B cell (primary cell): ENCODE measurements at regions not wholly inside any gene's neighbourhood (a gene's known extent, or its start where the extent isn't known, plus 50 kb on each side); places are given as distances from the start of the nearest gene placed in this dataset.

ENCODE experiments used
- ATAC-seq: fragments of 200-7000 bp; cut with Tn5 transposase; one replicate; pipeline ENCODE4 v1.10.0; 2021; ENCODE audit warnings: low read depth, mild to moderate bottlenecking, moderate number of reproducible peaks, moderate library complexity
- CTCF ChIA-PET: fragments of 350-600 bp; sonication (Branson Sonifier 250); formaldehyde crosslinking; loops from one replicate; lab custom pipeline; 2021; ENCODE audit warnings: antibody characterized with exemption, inconsistent platforms; lab: Charles Lee
- POLR2A ChIA-PET: fragments of 350-600 bp; sonication (Branson Sonifier 250); formaldehyde crosslinking; loops from one replicate; lab custom pipeline; 2021; ENCODE audit warnings: antibody characterized with exemption; lab: Charles Lee
- DNase-seq: peaks from one replicate; pipeline ENCODE4 v3.0.0; 2013
- H2AFZ ChIP-seq: 2 replicates; pipeline ENCODE4 v1.6.1; 2012; ENCODE audit warnings: mild to moderate bottlenecking, low read depth, low read length; ENCODE audit not compliant: insufficient read depth, poor library complexity, severe bottlenecking
- H3K27ac ChIP-seq, 2 donors: 1 replicate in 1 of 2; 2 replicates in 1 of 2; pipeline ENCODE4 v1.5.1; 2012 to 2013; ENCODE audit warnings: low read length in 2 of 2, mild to moderate bottlenecking in 2 of 2, moderate library complexity in 1 of 2
- H3K27me3 ChIP-seq, 4 experiments: fragments of 200-600 bp in 1 of 4; sonication (generic) in 1 of 4; replicated peaks in 1 of 4; 1 replicate in 2 of 4; 2 replicates in 2 of 4; pipeline versions ENCODE4 v1.6.1 to v1.7.0; 2013 to 2016; ENCODE audit warnings: low read length in 3 of 4, mild to moderate bottlenecking in 2 of 4, mixed read lengths in 1 of 4, moderate library complexity in 1 of 4; ENCODE audit not compliant: insufficient read depth in 4 of 4, control insufficient read depth in 3 of 4; ENCODE audit errors: control extremely low read depth in 1 of 4
- H3K36me3 ChIP-seq, 2 experiments: replicated peaks in 1 of 2; 1 replicate in 1 of 2; 2 replicates in 1 of 2; pipeline versions ENCODE4 v1.6.1 to v1.7.1; 2013; ENCODE audit warnings: low read length in 1 of 2; ENCODE audit not compliant: insufficient read depth in 2 of 2, control insufficient read depth in 1 of 2; ENCODE audit errors: control extremely low read depth in 1 of 2, extremely low read depth in 1 of 2
- H3K4me1 ChIP-seq, 2 donors: fragments of 200-600 bp in 1 of 2; sonication (generic) in 1 of 2; 1 replicate in 1 of 2; 2 replicates in 1 of 2; pipeline versions ENCODE4 v1.5.1 to v1.6.1; 2013 to 2017; ENCODE audit warnings: low read length in 2 of 2; ENCODE audit not compliant: control insufficient read depth in 2 of 2, insufficient read depth in 2 of 2
- H3K4me2 ChIP-seq: replicated peaks from 2 replicates; pipeline ENCODE3; 2012; ENCODE audit warnings: mild to moderate bottlenecking, low read depth, low read length; ENCODE audit not compliant: poor library complexity, severe bottlenecking
- H3K4me3 ChIP-seq, 5 experiments: fragments of 200-600 bp in 1 of 5; sonication (generic) in 1 of 5; 1 replicate in 3 of 5; 2 replicates in 2 of 5; pipeline versions ENCODE4 v1.5.1 to v1.7.0; 2011 to 2016; ENCODE audit warnings: low read length in 4 of 5, mild to moderate bottlenecking in 4 of 5, low read depth in 2 of 5, control low read depth in 1 of 5, moderate library complexity in 1 of 5; ENCODE audit not compliant: insufficient read depth in 1 of 5; ENCODE audit errors: control extremely low read depth in 1 of 5, extremely low read depth in 1 of 5
- H3K79me2 ChIP-seq: fragments of 200-600 bp; sonication (generic); one replicate; pipeline ENCODE4 v1.6.0; 2016; ENCODE audit warnings: low read length; ENCODE audit not compliant: control insufficient read depth, insufficient read depth
- H3K9ac ChIP-seq: fragments of 200-600 bp; sonication (generic); 2 replicates; pipeline ENCODE4 v1.6.1; 2017; ENCODE audit warnings: mild to moderate bottlenecking, low read length, moderate library complexity
- H3K9me3 ChIP-seq, 3 donors: one replicate each; pipeline versions ENCODE4 v1.6.1 to v1.7.1; 2013; ENCODE audit warnings: low read length in 2 of 3; ENCODE audit not compliant: control insufficient read depth in 2 of 3, insufficient read depth in 1 of 3; ENCODE audit errors: control extremely low read depth in 1 of 3
- H4K20me1 ChIP-seq: 2 replicates; pipeline ENCODE4 v1.6.0; 2012; ENCODE audit warnings: mild to moderate bottlenecking, low read length; ENCODE audit not compliant: insufficient read depth, control insufficient read depth, poor library complexity, severe bottlenecking
- H3K27ac Mint-ChIP-seq: one replicate; pipeline ENCODE4 v1.8.0; 2021; ENCODE audit warnings: mixed read lengths
- H3K27me3 Mint-ChIP-seq: one replicate; pipeline ENCODE4 v1.8.0; 2021; ENCODE audit warnings: mixed read lengths
- H3K4me1 Mint-ChIP-seq: one replicate; pipeline ENCODE4 v1.8.0; 2021; ENCODE audit warnings: mixed read lengths
- H3K4me3 Mint-ChIP-seq: one replicate; pipeline ENCODE4 v1.8.0; 2021; ENCODE audit warnings: mixed read lengths
- H3K9me3 Mint-ChIP-seq: one replicate; pipeline ENCODE4 v1.8.0; 2022; ENCODE audit warnings: mixed read lengths; ENCODE audit not compliant: insufficient read depth
- CTCF ChIP-seq: fragments of 200-600 bp; IDR thresholded peaks from one replicate; pipeline ENCODE4 v1.8.0; 2022; ENCODE audit warnings: antibody characterized with exemption, mild to moderate bottlenecking
- WGBS: methylation state at CpG from one replicate; pipeline ENCODE4 v1.1.5; 2013; ENCODE audit warnings: missing lambda C conversion rate; ENCODE audit not compliant: insufficient coverage; 5-methylcytosine and 5-hydroxymethylcytosine counted together
- intact Hi-C: fragments of 100-400 bp; cut with micrococcal nuclease; formaldehyde crosslinking; loops from one replicate; pipeline ENCODE4 v1.10.0; 2022

- Histone ChIP-seq H3K79me2 (no peaks in the 10 kb centered on the region), H3K36me3 (no peaks in the 10 kb centered on the region), H3K4me1 (no peaks in the 10 kb centered on the region), H3K4me3 (no peak overlapping the region), H3K4me2 (no peak overlapping the region), H3K27ac (no peak overlapping the region), H2AFZ (no peak overlapping the region), H3K9ac (no peak overlapping the region), H3K27me3 (no peaks in the 10 kb centered on the region), H4K20me1 (no peaks in the 10 kb centered on the region), H3K9me3 (no peaks in the 10 kb centered on the region)
- CTCF ChIA-PET: no interaction called here
- Mint-ChIP-seq H3K4me1 (no peaks in the 10 kb centered on the region), H3K27ac (no peak overlapping the region), H3K4me3 (no peak overlapping the region), H3K9me3 (peaks cover 2% of the 10 kb centered on the region), H3K27me3 (no peaks in the 10 kb centered on the region)
- intact Hi-C loops: no loop called here
- no peak for DNase-seq
- ATAC-seq: no peak
- no peak for TF ChIP-seq CTCF
- POLR2A ChIA-PET: no interaction called here
- WGBS: 71% methylated on average over 1 of the region's 1 CpG
Measured at GRCh38 chr3:190220362-190220761, 99.7 kb upstream of the P3H2 start.

- H3K4me3 ChIP-seq: no peak overlapping the region
- no peak overlapping the region for H2AFZ ChIP-seq
- WGBS: 84% methylated on average over 2 of the region's 3 CpGs
- H3K27me3 ChIP-seq: no peaks in the 10 kb centered on the region
- no peaks in the 10 kb centered on the region for H3K36me3 ChIP-seq
- H3K9ac ChIP-seq: no peak overlapping the region
- H3K4me1 ChIP-seq: no peaks in the 10 kb centered on the region
- no peak overlapping the region for H3K4me2 ChIP-seq
- ChIA-PET CTCF (no interaction called here), POLR2A (no interaction called here)
- no peaks in the 10 kb centered on the region for H3K4me1 Mint-ChIP-seq
- H3K9me3 ChIP-seq: peaks cover 0 to 3% (median 0%) of the 10 kb centered on the region in 3 donors
- no peak overlapping the region for H3K27ac ChIP-seq
- H4K20me1 ChIP-seq: no peaks in the 10 kb centered on the region
- no peak for TF ChIP-seq CTCF
- DNase-seq (no peak), ATAC-seq (no peak)
- peaks cover 2% of the 10 kb centered on the region for H3K9me3 Mint-ChIP-seq
- H3K27ac Mint-ChIP-seq: no peak overlapping the region
- H3K27me3 Mint-ChIP-seq: no peaks in the 10 kb centered on the region
- H3K79me2 ChIP-seq: no peaks in the 10 kb centered on the region
- no peak overlapping the region for H3K4me3 Mint-ChIP-seq
- intact Hi-C loops: no loop called here
Measured at GRCh38 chr3:190217081-190217480, 96.4 kb upstream of the P3H2 start.
